Astrocyte (in vitro differentiated cells and primary cell): ENCODE measurements at regions not wholly inside any gene's neighbourhood (a gene's known extent, or its start where the extent isn't known, plus 50 kb on each side); places are given as distances from the start of the nearest gene placed in this dataset.

Experiments used
- DNase-seq: peaks from one replicate; pipeline ENCODE4 v3.0.0-alpha.2; 2010; ENCODE audit warnings: low read depth
- FAIRE-seq: peaks from 2 replicates; lab custom pipeline; 2011; peaks lifted over from hg19 to GRCh38; lab: Jason Lieb, UNC
- H2AFZ ChIP-seq: 2 replicates; pipeline ENCODE4 v1.6.0; 2012; ENCODE audit warnings: low read depth, low read length, inconsistent platforms
- H3K27ac ChIP-seq: 2 replicates; pipeline ENCODE4 v1.5.1; 2011; ENCODE audit warnings: low read depth, low read length, inconsistent platforms
- H3K27me3 ChIP-seq: 2 replicates; pipeline ENCODE4 v1.6.0; 2011; ENCODE audit warnings: low read length, inconsistent platforms; ENCODE audit not compliant: insufficient read depth
- H3K36me3 ChIP-seq: 2 replicates; pipeline ENCODE4 v1.5.1; 2011; ENCODE audit warnings: low read length, inconsistent platforms; ENCODE audit not compliant: insufficient read depth
- H3K4me1 ChIP-seq: 2 replicates; pipeline ENCODE4 v1.5.1; 2011; ENCODE audit warnings: low read length, inconsistent platforms; ENCODE audit not compliant: insufficient read depth
- H3K4me2 ChIP-seq: 2 replicates; pipeline ENCODE4 v1.6.0; 2012; ENCODE audit warnings: low read length, inconsistent platforms
- H3K4me3 ChIP-seq: 2 replicates; pipeline ENCODE4 v1.5.1; 2011; ENCODE audit warnings: low read depth, mild to moderate bottlenecking, low read length, inconsistent platforms; ENCODE audit not compliant: insufficient read depth
- H3K79me2 ChIP-seq: 2 replicates; pipeline ENCODE4 v1.6.0; 2012; ENCODE audit warnings: mild to moderate bottlenecking, low read length, inconsistent platforms; ENCODE audit not compliant: insufficient read depth
- H3K9ac ChIP-seq: 2 replicates; pipeline ENCODE4 v1.6.0; 2012; ENCODE audit warnings: mild to moderate bottlenecking, low read length, inconsistent platforms
- H3K9me3 ChIP-seq: 2 replicates; pipeline ENCODE4 v1.5.1; 2012; ENCODE audit warnings: low read depth, mild to moderate bottlenecking, low read length, inconsistent platforms; ENCODE audit not compliant: insufficient read depth
- H4K20me1 ChIP-seq: 2 replicates; pipeline ENCODE4 v1.6.0; 2012; ENCODE audit warnings: low read length, inconsistent platforms; ENCODE audit not compliant: insufficient read depth
- H3K27ac Mint-ChIP-seq: one replicate; pipeline ENCODE4 v1.8.0; 2021; ENCODE audit warnings: mild to moderate bottlenecking, mixed read lengths; ENCODE audit not compliant: unreplicated experiment
- H3K27me3 Mint-ChIP-seq: one replicate; pipeline ENCODE4 v1.8.0; 2021; ENCODE audit warnings: low read depth, mixed read lengths; ENCODE audit not compliant: unreplicated experiment
- H3K36me3 Mint-ChIP-seq: one replicate; pipeline ENCODE4 v1.8.0; 2021; ENCODE audit warnings: low read depth, mixed read lengths; ENCODE audit not compliant: unreplicated experiment
- H3K4me1 Mint-ChIP-seq: one replicate; pipeline ENCODE4 v1.8.0; 2021; ENCODE audit warnings: low read depth, mixed read lengths; ENCODE audit not compliant: unreplicated experiment
- H3K4me3 Mint-ChIP-seq: one replicate; pipeline ENCODE4 v1.8.0; 2021; ENCODE audit warnings: mild to moderate bottlenecking, moderate library complexity, mixed read lengths; ENCODE audit not compliant: unreplicated experiment
- H3K9me3 Mint-ChIP-seq: one replicate; pipeline ENCODE4 v1.8.0; 2021; ENCODE audit warnings: mild to moderate bottlenecking, mixed read lengths; ENCODE audit not compliant: unreplicated experiment
- EZH2 ChIP-seq: IDR thresholded peaks from 2 replicates; pipeline ENCODE4 v1.6.1; 2012; ENCODE audit warnings: mild to moderate bottlenecking, low read length, inconsistent platforms; ENCODE audit not compliant: insufficient read depth
- TF ChIP-seq, protein P1 (sequence below): IDR thresholded peaks from 2 replicates; pipeline ENCODE4 v1.5.1; 2011; ENCODE audit warnings: low read depth, mild to moderate bottlenecking, inconsistent platforms, low read length, moderate library complexity; ENCODE audit not compliant: insufficient read depth

DNA sequence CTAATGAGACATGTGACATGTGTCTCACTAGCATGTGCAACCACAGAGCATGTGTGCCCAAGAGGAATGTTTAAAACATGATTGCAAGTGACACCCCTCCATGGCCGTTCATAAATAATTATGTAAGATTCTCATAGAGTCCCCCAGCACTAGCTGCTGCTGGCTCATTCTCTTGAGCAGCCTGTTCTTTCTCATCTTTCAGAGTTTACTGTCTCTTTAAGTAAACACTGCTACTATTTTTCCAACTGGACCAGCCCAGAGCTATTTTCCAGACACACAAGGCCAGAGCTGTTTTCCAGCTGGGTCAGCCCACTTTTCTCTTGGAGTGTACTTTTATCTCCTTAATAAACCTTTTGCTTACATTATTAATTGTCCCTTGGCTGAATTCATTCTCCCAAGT is 326.8 kb upstream of the DLGAP1 start:
- no peaks in the 10 kb centered on the region for H3K27me3 Mint-ChIP-seq
- no peaks in the 10 kb centered on the region for H3K36me3 ChIP-seq
- H3K79me2 ChIP-seq, result no peaks in the 10 kb centered on the region
- no peak overlapping the region for H3K27ac Mint-ChIP-seq
- no peak overlapping the region for H3K4me3 Mint-ChIP-seq
- H3K4me2 ChIP-seq, result no peak overlapping the region
- no peaks in the 10 kb centered on the region for H4K20me1 ChIP-seq
- no peak overlapping the region for H3K9ac ChIP-seq
- no peak for TF ChIP-seq EZH2
- TF ChIP-seq, protein P1, sequence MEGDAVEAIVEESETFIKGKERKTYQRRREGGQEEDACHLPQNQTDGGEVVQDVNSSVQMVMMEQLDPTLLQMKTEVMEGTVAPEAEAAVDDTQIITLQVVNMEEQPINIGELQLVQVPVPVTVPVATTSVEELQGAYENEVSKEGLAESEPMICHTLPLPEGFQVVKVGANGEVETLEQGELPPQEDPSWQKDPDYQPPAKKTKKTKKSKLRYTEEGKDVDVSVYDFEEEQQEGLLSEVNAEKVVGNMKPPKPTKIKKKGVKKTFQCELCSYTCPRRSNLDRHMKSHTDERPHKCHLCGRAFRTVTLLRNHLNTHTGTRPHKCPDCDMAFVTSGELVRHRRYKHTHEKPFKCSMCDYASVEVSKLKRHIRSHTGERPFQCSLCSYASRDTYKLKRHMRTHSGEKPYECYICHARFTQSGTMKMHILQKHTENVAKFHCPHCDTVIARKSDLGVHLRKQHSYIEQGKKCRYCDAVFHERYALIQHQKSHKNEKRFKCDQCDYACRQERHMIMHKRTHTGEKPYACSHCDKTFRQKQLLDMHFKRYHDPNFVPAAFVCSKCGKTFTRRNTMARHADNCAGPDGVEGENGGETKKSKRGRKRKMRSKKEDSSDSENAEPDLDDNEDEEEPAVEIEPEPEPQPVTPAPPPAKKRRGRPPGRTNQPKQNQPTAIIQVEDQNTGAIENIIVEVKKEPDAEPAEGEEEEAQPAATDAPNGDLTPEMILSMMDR, result no peak
- H3K4me3 ChIP-seq, result no peak overlapping the region
- H3K27me3 ChIP-seq, result no peaks in the 10 kb centered on the region
- H3K4me1 Mint-ChIP-seq, result no peaks in the 10 kb centered on the region
- H2AFZ ChIP-seq, result no peak overlapping the region
- H3K9me3 Mint-ChIP-seq, result peaks cover 13% of the 10 kb centered on the region
- no peak for DNase-seq
- no peak overlapping the region for H3K27ac ChIP-seq
- FAIRE-seq, result no peak
- no peaks in the 10 kb centered on the region for H3K4me1 ChIP-seq
- peaks cover 1% of the 10 kb centered on the region for H3K36me3 Mint-ChIP-seq
- peaks cover 2% of the 10 kb centered on the region for H3K9me3 ChIP-seq

DNA sequence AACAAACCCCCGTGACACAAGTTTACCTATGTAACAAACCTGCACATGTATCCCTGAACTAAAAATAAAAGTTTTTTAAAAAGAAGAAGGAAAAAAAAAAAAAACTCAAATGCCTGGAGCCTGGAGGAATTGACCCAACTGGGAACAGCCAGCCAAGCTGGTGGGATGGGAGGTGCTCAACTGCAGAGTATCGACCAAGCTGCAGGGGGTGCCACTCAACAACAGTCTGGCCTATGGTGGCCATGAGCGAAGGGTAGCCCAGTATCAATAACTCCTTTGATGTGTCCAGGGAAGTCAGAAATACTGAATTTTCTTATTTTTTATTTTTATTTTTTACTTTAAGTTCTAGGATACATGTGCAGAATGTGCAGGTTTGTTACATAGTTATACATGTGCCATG is 310.3 kb upstream of the DLGAP1 start:
- Histone ChIP-seq H3K27me3 (no peaks in the 10 kb centered on the region), H3K4me3 (no peak overlapping the region), H3K79me2 (no peaks in the 10 kb centered on the region), H4K20me1 (no peaks in the 10 kb centered on the region), H3K9ac (no peak overlapping the region), H3K36me3 (no peaks in the 10 kb centered on the region), H3K4me1 (no peaks in the 10 kb centered on the region), H3K4me2 (no peak overlapping the region), H3K9me3 (peaks cover 3% of the 10 kb centered on the region), H2AFZ (no peak overlapping the region), H3K27ac (no peak overlapping the region)
- H3K36me3 Mint-ChIP-seq, result no peaks in the 10 kb centered on the region
- TF ChIP-seq, protein P1, result no peak
- TF ChIP-seq EZH2, result no peak
- H3K27me3 Mint-ChIP-seq, result peaks cover 2% of the 10 kb centered on the region
- FAIRE-seq (no peak), DNase-seq (no peak)
- peaks cover 5% of the 10 kb centered on the region for H3K9me3 Mint-ChIP-seq
- H3K27ac Mint-ChIP-seq, result no peak overlapping the region
- H3K4me1 Mint-ChIP-seq, result peaks cover 3% of the 10 kb centered on the region
- H3K4me3 Mint-ChIP-seq, result no peak overlapping the region

DNA sequence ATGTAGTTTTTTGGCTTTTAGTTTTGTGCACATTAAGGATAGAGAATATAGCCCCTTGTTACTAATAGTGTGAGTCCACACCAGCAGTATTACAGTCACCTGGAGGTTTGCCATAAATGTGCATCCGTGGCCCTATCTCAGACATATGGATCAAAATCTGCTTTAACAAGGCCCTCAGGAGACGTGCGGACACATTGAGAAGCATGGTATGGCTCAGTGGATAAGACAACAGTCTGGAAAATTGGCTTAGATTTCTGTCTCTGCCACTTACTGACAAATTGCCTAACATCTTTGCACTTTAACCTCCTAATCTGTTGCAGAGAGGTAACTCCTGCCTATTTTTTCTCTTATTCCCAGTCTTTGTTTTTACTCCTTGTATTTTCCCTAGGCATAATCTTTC is 307.2 kb upstream of the DLGAP1 start:
- Mint-ChIP-seq H3K4me1 (peaks cover 3% of the 10 kb centered on the region), H3K4me3 (no peak overlapping the region), H3K27me3 (peaks cover 5% of the 10 kb centered on the region), H3K27ac (no peak overlapping the region), H3K9me3 (peaks cover 6% of the 10 kb centered on the region), H3K36me3 (no peaks in the 10 kb centered on the region)
- Histone ChIP-seq H3K9me3 (peaks cover 3% of the 10 kb centered on the region), H4K20me1 (no peaks in the 10 kb centered on the region), H2AFZ (no peak overlapping the region), H3K79me2 (no peaks in the 10 kb centered on the region), H3K4me1 (no peaks in the 10 kb centered on the region), H3K9ac (no peak overlapping the region), H3K4me2 (no peak overlapping the region), H3K36me3 (no peaks in the 10 kb centered on the region), H3K27me3 (no peaks in the 10 kb centered on the region), H3K27ac (no peak overlapping the region), H3K4me3 (no peak overlapping the region)
- no peak for DNase-seq
- no peak for TF ChIP-seq EZH2
- TF ChIP-seq, protein P1, result no peak
- no peak for FAIRE-seq
